ENCODE measurements at regions not wholly inside any gene's neighbourhood (a gene's known extent, or its start where the extent isn't known, plus 50 kb on each side); places are given as distances from the start of the nearest gene placed in this dataset.

DNA sequence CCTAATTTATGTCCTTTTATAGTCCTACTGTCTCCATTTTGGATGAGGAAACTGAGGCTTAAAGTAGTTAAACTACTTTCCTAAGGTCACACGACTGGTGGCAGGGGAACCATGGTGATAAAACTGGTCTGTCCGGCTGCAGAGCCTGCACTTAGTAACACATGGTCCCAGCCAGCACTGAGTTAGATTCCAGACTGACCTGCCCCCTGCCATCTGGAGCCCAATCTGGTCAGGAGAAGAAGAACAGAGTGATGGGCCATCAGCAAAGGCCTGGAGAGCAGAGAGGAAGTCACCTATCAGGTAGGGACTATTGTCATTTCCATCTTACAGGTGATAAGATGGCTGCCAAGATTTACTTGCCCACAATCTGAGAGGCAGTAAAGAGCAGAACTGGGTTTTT is 86.6 kb upstream of the SLC25A48 start:
- TF ChIP-seq, protein P1, sequence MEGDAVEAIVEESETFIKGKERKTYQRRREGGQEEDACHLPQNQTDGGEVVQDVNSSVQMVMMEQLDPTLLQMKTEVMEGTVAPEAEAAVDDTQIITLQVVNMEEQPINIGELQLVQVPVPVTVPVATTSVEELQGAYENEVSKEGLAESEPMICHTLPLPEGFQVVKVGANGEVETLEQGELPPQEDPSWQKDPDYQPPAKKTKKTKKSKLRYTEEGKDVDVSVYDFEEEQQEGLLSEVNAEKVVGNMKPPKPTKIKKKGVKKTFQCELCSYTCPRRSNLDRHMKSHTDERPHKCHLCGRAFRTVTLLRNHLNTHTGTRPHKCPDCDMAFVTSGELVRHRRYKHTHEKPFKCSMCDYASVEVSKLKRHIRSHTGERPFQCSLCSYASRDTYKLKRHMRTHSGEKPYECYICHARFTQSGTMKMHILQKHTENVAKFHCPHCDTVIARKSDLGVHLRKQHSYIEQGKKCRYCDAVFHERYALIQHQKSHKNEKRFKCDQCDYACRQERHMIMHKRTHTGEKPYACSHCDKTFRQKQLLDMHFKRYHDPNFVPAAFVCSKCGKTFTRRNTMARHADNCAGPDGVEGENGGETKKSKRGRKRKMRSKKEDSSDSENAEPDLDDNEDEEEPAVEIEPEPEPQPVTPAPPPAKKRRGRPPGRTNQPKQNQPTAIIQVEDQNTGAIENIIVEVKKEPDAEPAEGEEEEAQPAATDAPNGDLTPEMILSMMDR (IDR thresholded peaks at IDR 0.05), result no peak
- no peak for TF ChIP-seq POLR2A (IDR thresholded peaks at IDR 0.05)

All from breast epithelium (tissue), 3 donors.